Panc1 (cell line): ENCODE measurements at regions not wholly inside any gene's neighbourhood (a gene's known extent, or its start where the extent isn't known, plus 50 kb on each side); places are given as distances from the start of the nearest gene placed in this dataset.

ENCODE experiments used
- ATAC-seq: fragments of 200-7000 bp; cut with Tn5 transposase; 2 replicates; pipeline ENCODE4 v1.9.1; 2020; ENCODE audit warnings: mild to moderate bottlenecking, moderate library complexity
- BruUV-seq: library from RNA; stranded (reverse); fragments of 400-500 nt; replicated peaks from 2 replicates; lab custom pipeline; 2021; lab: Mats Ljungman, UMichigan
- CTCF ChIA-PET: fragments of 300-600 bp; sonication (Branson Sonifier 250); formaldehyde crosslinking; loops from one replicate; lab custom pipeline; 2022; ENCODE audit warnings: antibody characterized with exemption; lab: Charles Lee
- POLR2A ChIA-PET: fragments of 300-600 bp; sonication (Branson Sonifier 250); formaldehyde crosslinking; loops from one replicate; lab custom pipeline; 2022; ENCODE audit warnings: antibody characterized with exemption; lab: Charles Lee
- DNase-seq: peaks from one replicate; pipeline ENCODE4 v3.0.0-alpha.2; 2010; ENCODE audit warnings: low read depth, low spot score
- H3K27ac ChIP-seq: 2 replicates; pipeline ENCODE4 v1.5.1; 2011; ENCODE audit warnings: mild to moderate bottlenecking, low read length, inconsistent platforms
- H3K27me3 ChIP-seq: fragments of 200-500 bp; sonication (Bioruptor generic); 2 replicates; pipeline ENCODE4 v1.6.0; 2014; ENCODE audit warnings: low read length, inconsistent platforms; ENCODE audit not compliant: control insufficient read depth, insufficient read depth
- H3K36me3 ChIP-seq: fragments of 200-500 bp; sonication (Bioruptor generic); 2 replicates; pipeline ENCODE4 v1.5.1; 2014; ENCODE audit warnings: inconsistent platforms, mild to moderate bottlenecking, low read length, moderate library complexity; ENCODE audit not compliant: control insufficient read depth, insufficient read depth
- H3K4me1 ChIP-seq: 2 replicates; pipeline ENCODE4 v1.5.1; 2011; ENCODE audit warnings: inconsistent platforms, mild to moderate bottlenecking, low read length, moderate library complexity; ENCODE audit not compliant: control insufficient read depth, insufficient read depth
- H3K4me3 ChIP-seq, 2 experiments: 2 replicates each; pipeline ENCODE4 v1.5.1; 2011 to 2012; ENCODE audit warnings: low read depth in 2 of 2, low read length in 2 of 2, mild to moderate bottlenecking in 2 of 2, inconsistent platforms in 1 of 2, moderate library complexity in 1 of 2
- H3K9me3 ChIP-seq: fragments of 200-500 bp; sonication (Bioruptor generic); 2 replicates; pipeline ENCODE4 v1.5.1; 2014; ENCODE audit warnings: low read depth, mild to moderate bottlenecking, inconsistent platforms, low read length, moderate library complexity; ENCODE audit not compliant: control insufficient read depth, insufficient read depth
- POLR2AphosphoS5 ChIP-seq: IDR thresholded peaks from 2 replicates; pipeline ENCODE4 v1.6.1; 2012; ENCODE audit warnings: mild to moderate bottlenecking, low read depth, low read length, moderate library complexity
- SIN3A ChIP-seq: IDR thresholded peaks from 2 replicates; pipeline ENCODE4 v1.6.1; 2012; ENCODE audit warnings: low read depth, mild to moderate bottlenecking, low read length, moderate library complexity, borderline replicate concordance; ENCODE audit not compliant: insufficient read depth
- TCF7L2 ChIP-seq: IDR thresholded peaks from 2 replicates; pipeline ENCODE4 v1.6.1; 2011; ENCODE audit warnings: mild to moderate bottlenecking, low read depth, low read length, inconsistent platforms
- in situ Hi-C: cut with HindIII; loops from 2 replicates; pipeline ENCODE4 v1.10.0; 2016; ENCODE audit warnings: low sequenced_read_pairs, low pct_unique_long_range_greater_than_20kb
- intact Hi-C: fragments of 100-400 bp; cut with micrococcal nuclease; formaldehyde crosslinking; loops from one replicate; pipeline ENCODE4 v1.10.0; 2022; ENCODE audit not compliant: unreplicated experiment
- TF ChIP-seq, protein P1 (sequence below), 2 experiments: IDR thresholded peaks; 2 replicates each; pipeline ENCODE4 v1.6.1; 2011 to 2012; ENCODE audit warnings: low read depth in 2 of 2, control low read depth in 1 of 2, low read length in 1 of 2, mild to moderate bottlenecking in 1 of 2, moderate library complexity in 1 of 2; ENCODE audit not compliant: insufficient read depth in 1 of 2
- TF ChIP-seq, protein P2 (sequence below): fragments of 450-650 bp; IDR thresholded peaks from 2 replicates; pipeline ENCODE4 v1.5.1; 2017; ENCODE audit warnings: mild to moderate bottlenecking

DNA sequence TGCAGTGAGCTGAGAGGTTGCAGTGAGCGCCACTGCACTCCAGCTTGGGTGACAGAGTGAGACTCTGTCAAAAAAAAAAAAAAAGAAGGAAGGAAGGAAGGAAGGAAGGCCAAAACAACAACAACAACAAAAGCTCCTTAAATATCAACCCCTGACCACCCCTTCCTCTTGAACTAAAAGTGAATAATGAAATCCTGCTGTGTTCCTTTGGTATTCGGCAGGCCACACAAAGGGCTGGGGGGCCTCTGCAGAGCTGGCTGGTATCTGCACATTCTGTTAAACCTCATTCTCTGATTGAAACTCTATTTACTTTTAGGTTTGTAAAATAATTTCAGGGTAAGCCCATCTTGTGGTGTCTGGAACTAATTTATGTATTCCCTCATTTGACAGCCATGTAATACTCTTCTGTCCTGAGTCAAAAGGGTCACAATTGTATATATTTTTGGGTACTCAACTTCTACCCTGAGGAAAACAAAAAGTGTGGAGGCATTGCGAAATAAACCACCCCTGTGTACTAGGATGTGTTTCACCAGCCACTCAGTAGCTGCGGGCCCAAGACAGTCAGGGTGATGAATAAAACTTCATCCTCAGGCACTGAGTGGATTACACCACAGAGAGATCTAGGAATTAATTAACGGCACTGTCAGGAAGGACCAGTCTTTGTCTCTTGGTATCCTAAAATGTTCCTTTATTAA is 446.4 kb upstream of the PFKP start:
- in situ Hi-C loops = no loop called here
- no TSS peak for BruUV-seq
- H3K27ac ChIP-seq = no peak overlapping the region
- ATAC-seq (no peak), DNase-seq (no peak)
- CTCF ChIA-PET = interaction anchor here (0.7 kb wide), 1 partner anchor 360 kb away, joined by 6 read pairs; no protein-coding TSS in a partner anchor
- H3K27me3 ChIP-seq = no peaks in the 10 kb centered on the region
- H3K9me3 ChIP-seq = no peaks in the 10 kb centered on the region
- intact Hi-C loops = no loop called here
- no peaks in the 10 kb centered on the region for H3K4me1 ChIP-seq
- TF ChIP-seq SIN3A (no peak), POLR2AphosphoS5 (no peak), TCF7L2 (no peak)
- TF ChIP-seq, protein P1, sequence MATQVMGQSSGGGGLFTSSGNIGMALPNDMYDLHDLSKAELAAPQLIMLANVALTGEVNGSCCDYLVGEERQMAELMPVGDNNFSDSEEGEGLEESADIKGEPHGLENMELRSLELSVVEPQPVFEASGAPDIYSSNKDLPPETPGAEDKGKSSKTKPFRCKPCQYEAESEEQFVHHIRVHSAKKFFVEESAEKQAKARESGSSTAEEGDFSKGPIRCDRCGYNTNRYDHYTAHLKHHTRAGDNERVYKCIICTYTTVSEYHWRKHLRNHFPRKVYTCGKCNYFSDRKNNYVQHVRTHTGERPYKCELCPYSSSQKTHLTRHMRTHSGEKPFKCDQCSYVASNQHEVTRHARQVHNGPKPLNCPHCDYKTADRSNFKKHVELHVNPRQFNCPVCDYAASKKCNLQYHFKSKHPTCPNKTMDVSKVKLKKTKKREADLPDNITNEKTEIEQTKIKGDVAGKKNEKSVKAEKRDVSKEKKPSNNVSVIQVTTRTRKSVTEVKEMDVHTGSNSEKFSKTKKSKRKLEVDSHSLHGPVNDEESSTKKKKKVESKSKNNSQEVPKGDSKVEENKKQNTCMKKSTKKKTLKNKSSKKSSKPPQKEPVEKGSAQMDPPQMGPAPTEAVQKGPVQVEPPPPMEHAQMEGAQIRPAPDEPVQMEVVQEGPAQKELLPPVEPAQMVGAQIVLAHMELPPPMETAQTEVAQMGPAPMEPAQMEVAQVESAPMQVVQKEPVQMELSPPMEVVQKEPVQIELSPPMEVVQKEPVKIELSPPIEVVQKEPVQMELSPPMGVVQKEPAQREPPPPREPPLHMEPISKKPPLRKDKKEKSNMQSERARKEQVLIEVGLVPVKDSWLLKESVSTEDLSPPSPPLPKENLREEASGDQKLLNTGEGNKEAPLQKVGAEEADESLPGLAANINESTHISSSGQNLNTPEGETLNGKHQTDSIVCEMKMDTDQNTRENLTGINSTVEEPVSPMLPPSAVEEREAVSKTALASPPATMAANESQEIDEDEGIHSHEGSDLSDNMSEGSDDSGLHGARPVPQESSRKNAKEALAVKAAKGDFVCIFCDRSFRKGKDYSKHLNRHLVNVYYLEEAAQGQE (IDR thresholded peaks at IDR 0.05; ENCODE audit: insufficient read depth in 1 of 2, low read depth in 2 of 2, low read length in 1 of 2) = no peak
- TF ChIP-seq, protein P2, sequence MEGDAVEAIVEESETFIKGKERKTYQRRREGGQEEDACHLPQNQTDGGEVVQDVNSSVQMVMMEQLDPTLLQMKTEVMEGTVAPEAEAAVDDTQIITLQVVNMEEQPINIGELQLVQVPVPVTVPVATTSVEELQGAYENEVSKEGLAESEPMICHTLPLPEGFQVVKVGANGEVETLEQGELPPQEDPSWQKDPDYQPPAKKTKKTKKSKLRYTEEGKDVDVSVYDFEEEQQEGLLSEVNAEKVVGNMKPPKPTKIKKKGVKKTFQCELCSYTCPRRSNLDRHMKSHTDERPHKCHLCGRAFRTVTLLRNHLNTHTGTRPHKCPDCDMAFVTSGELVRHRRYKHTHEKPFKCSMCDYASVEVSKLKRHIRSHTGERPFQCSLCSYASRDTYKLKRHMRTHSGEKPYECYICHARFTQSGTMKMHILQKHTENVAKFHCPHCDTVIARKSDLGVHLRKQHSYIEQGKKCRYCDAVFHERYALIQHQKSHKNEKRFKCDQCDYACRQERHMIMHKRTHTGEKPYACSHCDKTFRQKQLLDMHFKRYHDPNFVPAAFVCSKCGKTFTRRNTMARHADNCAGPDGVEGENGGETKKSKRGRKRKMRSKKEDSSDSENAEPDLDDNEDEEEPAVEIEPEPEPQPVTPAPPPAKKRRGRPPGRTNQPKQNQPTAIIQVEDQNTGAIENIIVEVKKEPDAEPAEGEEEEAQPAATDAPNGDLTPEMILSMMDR = no peak
- no peaks in the 10 kb centered on the region for H3K36me3 ChIP-seq
- no peak overlapping the region for H3K4me3 ChIP-seq
- POLR2A ChIA-PET = no interaction called here

DNA sequence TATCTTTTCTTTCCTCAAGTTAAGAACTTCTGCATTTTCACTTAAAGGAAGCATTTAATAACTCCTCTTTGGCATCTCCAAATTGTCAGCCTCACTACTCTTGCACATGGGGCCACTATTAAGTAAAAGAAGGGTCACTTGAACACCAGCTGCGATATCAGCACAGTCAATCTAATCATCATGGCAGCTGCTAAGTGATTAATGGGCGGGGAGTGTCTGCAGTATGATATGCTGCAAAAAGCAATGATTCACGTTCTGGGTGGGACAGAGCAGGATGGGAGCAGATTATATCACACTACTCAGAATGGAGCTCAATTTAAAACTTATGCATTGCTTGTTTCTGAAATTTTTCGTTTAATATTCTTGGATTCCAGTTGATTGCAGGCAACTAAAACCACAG is 447.4 kb upstream of the PFKP start:
- intact Hi-C loops (no loop called here), in situ Hi-C loops (no loop called here)
- Histone ChIP-seq H3K27ac (no peak overlapping the region), H3K36me3 (no peaks in the 10 kb centered on the region), H3K27me3 (no peaks in the 10 kb centered on the region), H3K9me3 (no peaks in the 10 kb centered on the region), H3K4me1 (no peaks in the 10 kb centered on the region), H3K4me3 (no peak overlapping the region)
- TF ChIP-seq, protein P1 (IDR thresholded peaks at IDR 0.05; ENCODE audit: insufficient read depth in 1 of 2, low read depth in 2 of 2, low read length in 1 of 2) = no peak
- no peak for TF ChIP-seq POLR2AphosphoS5
- no peak for TF ChIP-seq TCF7L2
- no peak for TF ChIP-seq SIN3A
- no TSS peak for BruUV-seq
- ChIA-PET CTCF (no interaction called here), POLR2A (no interaction called here)
- ATAC-seq (no peak), DNase-seq (no peak)
